ENCODE measurements at regions not wholly inside any gene's neighbourhood (a gene's known extent, or its start where the extent isn't known, plus 50 kb on each side); places are given as distances from the start of the nearest gene placed in this dataset.
A peak's percentile ranks its signal among the peaks of the same experiment; 100 is the strongest.
"Not testable (repeated sequence)": the region's sequence is repeated elsewhere in the genome, so short reads cannot be mapped to it uniquely, and the experiment has no call there.

DNA sequence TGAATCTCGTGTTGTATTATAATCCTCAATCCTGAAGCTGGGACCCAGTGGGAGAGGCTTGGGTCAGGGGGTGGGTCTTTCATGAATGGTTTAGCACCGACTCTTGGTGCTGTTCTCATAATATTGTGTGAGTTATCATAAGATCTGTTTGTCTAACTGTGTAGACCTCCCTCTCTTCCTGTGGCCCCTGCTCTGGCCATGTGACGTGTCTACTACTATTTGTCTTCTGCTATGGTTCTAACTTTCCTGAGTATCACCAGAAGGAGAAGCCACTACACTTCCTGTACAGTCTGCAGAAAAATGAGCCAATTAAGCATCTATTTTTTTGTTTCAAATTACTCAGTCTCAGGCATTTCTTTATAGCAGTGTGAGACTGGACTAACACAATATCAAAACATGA is 379.7 kb downstream of the TP53TG3F start:
- DNase-seq; ATAC-seq (ENCODE audit: low FRiP score in 2 of 2); H3K4me3 ChIP-seq; H3K9me3 ChIP-seq; H3K36me3 ChIP-seq; H3K27me3 ChIP-seq; H3K4me1 ChIP-seq; H3K27ac ChIP-seq: not testable (repeated sequence)
- 20% methylated on average over 1 of the region's 3 CpGs; no CpG with 5 or more reads in 1 of the 2 donors for WGBS, 2 donors

DNA sequence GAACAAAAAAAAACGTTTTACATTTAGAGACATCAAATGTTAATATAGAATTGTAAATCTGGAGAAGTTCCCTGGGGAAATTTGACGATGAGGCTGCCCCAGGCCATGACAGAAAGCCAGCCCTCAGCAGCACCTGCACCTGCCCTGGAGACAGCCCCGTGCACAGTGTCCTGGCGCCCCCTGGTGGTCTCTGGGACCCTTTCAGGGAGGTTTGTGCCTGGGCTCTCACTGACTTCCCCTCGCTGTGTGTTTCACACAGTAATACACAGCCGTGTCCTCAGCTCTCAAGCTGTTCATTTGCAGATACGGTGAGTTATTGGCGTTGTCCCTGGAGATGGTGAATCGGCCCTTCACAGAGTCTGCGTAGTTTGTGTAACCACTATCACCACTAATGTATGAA is 385.1 kb downstream of the TP53TG3F start:
- not testable (repeated sequence) for H3K36me3 ChIP-seq; H3K4me1 ChIP-seq; ATAC-seq (ENCODE audit: low FRiP score in 2 of 2); H3K9me3 ChIP-seq; H3K27me3 ChIP-seq; H3K27ac ChIP-seq; H3K4me3 ChIP-seq
- peak; percentile 21 to 27 for DNase-seq
- 40 to 59% methylated on average over 3 to 6 of the region's 10 CpGs for WGBS, 2 donors

Small RNA genes in the stretch of these regions (small RNA-seq; reads per million reads assigned to genes)
- gene AC136428.2 (0 reads per million in 4 donors), gene ENPP7P13 (0 reads per million in 4 donors)
